HG03571 (cell line): ENCODE measurements at regions not wholly inside any gene's neighbourhood (a gene's known extent, or its start where the extent isn't known, plus 50 kb on each side); places are given as distances from the start of the nearest gene placed in this dataset.

Experiments
- ATAC-seq: cut with Tn5 transposase; IDR thresholded peaks from one replicate; pipeline ENCODE4 v1.9.1; 2021; ENCODE audit not compliant: unreplicated experiment

DNA sequence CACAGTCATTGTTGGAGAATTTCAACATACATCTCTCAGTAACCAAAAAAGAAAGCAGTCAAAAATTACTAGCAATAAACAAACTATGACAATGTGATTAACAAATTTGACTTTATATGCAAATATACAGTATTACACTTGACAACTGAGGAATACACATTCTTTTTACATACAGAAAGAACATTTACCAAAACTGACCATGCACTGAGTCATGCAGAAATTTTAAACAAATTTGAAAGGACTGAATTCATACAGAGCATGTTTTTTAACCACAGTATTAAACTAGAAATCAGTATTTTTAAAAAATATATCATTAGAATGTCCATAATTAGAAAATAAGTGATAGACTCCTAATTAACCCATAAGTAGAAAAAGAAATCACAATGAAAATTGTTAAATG, 420.1 kb downstream of the TBC1D4 start:
- ATAC-seq, result no peak

DNA sequence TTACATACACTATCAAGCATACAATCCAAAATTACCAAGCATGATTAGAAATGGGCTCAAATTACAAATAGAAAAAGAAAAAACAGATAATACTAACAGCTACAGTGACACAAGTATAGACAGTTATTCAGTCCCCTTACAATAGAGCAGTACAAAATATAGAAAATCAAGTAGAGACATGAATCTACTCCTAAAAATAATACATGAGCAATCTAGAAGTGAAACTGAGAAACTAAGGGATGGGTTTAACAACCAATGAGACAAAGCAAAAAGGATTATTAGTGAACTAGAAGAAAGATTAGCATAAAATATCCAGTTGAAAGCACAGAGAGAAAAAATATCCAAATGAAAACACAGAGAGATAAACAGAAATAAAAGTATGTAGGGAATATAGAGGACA, 426.7 kb downstream of the TBC1D4 start:
- no peak for ATAC-seq

DNA sequence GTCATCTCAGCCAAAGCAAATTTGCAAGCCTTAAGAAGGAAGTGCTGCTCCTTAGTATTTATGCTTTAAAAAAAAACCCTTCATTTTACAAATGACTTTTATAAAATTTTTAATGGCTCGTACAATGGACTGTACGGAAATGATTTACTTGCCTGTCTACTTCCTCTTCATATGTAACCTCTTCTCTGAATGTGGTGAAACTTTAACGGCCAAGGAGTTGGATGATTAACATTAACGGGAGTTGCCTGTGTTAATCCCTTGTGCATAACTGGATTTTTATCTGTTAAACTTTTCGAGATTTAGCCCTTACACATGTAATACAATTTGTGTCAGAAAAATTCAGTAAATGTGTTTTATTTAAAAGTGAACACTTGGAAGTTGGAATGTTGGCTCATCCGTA, 429.4 kb downstream of the TBC1D4 start:
- ATAC-seq, result no peak

DNA sequence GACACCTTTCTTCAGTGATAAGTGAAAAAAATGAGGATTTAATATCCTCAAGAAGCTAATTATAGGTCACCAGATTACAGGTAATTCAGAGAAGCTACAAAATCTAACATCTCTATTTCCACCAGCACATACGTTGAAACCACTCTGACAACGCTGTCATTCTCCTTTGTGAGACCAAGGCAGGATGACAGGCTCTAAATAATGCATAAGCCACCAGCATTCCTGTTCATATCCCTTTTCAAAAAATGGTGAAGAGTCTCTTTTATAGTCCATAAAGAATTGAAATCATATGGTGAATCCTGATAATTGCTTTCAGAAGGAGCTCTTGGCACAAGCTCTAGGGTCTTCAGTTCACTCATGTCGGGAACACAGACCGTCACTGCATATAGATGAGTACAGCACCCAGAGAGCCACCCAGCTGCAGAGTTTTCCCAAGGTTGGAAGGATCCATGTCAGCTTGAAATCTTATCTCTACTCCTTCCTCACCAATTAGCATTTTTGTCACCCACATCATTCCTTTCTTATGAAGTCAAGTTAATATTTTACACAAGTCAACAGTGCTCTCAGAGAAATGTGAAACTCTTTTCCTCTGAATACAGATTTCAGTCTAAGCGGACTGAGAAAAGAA, 431.4 kb downstream of the TBC1D4 start:
- no peak for ATAC-seq

DNA sequence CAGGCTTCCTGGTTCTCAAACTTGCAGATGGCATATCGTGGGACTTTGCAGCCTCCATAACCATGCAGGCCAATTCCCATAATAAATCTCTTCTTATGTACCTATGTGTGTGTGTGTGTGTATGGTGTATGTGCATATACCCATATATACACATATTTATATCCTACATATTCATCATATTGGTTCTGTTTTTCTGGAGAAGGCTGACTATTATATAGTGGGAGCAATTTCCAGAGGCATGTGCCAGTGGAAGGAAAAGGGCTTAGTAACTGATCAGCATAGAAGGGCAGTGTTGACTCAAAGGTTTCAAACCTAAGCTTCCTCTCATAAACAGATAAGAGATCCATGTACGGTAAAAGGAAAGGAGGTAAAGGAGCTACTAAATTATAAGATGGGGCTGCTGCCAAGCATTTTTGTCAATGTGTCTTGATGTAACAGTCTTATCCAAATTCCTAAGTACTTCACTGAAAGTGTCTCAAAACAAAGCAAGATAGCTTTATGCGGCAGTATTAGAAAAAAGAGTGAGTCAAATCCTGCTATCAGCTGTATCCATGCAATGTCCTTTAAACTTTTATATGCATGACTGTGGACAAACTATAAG, 432.1 kb downstream of the TBC1D4 start:
- no peak for ATAC-seq

DNA sequence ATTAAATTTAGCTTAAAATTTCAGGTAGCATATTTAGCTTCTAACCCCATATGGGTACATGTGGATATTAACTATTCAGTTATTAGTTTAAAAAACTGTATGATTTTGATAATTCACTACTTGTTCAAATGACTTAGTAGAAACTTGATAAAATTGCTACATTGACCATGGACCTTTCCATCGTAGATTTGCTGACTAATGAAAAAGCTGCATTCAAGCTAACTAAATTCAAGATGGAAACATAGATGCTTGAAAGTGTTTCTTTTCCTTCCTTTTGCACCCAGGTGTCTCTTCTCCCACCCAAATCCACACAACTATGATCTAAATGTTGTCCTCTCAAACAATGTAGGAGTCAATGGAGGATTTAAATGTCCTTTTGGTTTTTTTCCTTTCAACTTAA, 439.2 kb downstream of the TBC1D4 start:
- ATAC-seq, result no peak

DNA sequence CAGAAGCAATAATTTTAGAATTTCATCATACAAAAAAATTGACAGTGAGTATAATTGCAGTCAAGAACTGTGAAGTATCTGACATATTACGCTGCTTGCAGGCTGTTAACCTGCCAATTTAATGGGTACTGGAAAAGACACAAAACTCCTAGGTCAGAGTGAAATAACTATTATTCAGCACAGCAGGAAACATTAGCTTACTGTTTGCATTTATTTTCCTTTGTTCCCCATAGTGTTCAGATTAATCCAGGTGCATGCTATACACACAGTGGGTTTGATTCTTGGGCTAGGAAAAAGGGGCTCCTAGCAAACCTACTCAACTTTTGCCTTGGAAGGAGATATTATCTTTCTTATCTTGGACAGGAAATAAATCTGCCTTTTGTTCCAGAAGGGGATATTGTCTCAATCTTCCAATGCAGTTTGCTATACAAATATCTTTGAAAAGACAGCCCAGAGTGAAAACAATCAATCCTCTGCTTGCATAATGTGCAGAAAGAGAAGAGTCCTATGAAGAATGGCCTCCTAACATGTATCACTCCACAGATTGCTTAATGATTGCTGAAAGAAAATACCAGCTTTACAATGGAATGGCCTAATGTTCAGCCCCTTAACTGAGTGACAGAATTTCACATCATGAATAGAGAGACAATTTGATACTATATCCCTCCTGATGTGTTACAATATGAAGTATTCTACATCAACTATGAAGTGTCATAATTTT, 443.4 kb downstream of the TBC1D4 start:
- ATAC-seq, result no peak

DNA sequence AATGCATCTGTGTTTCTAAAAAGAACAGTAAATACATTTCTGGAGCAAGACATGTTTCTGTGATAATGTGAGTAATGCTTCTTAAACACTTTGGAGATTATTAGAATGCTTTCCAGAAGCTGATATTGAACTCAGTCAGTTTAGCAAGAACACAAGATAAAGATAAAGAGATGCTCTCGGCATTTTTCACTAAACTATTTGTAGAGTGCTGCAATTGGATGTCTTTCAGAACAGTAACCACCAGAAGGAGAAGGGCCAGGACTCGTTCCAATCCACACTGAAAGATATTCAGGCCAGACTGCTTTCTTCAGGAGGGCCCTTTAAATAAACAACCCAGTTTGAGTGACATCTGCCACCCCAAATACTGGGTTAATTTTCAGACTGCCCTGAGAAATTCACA, 456.0 kb downstream of the TBC1D4 start:
- ATAC-seq, result no peak

DNA sequence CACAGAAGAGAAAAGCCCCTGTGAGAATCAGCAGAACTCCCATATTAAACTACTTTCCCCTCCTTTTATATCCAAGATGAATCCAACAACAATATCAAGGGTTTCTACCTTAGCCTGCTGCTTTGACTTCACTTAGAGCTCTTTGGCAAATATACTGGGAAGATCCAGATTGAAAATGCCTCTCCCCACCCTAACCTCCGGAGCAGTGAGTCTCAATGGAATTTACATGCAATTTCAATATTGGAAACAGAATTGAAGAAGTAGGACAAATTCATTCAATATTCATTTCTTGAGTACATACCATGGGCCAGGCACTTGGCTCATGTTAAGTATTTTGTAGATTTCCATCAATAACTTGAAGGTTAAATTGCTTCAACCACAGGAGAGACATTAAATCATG, 457.4 kb downstream of the TBC1D4 start:
- no peak for ATAC-seq

DNA sequence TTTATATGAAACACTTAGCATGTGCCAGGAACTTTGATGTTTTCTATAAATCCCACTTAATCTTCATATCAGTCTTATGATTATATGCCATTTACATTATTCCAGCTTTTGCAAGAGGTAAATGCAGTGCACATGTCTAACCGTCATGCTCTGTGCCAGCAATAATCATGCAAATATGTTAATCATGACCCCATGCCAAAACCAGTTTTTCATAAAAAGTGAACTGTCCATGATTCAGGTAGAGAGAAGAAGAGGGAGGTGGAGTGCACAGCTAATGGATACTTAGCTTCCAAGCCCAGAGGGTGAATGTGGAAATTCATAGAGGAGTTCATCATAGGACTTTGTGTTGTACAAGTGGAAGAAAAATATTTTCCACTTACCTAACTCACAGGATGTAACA, 458.4 kb downstream of the TBC1D4 start:
- ATAC-seq, result no peak

DNA sequence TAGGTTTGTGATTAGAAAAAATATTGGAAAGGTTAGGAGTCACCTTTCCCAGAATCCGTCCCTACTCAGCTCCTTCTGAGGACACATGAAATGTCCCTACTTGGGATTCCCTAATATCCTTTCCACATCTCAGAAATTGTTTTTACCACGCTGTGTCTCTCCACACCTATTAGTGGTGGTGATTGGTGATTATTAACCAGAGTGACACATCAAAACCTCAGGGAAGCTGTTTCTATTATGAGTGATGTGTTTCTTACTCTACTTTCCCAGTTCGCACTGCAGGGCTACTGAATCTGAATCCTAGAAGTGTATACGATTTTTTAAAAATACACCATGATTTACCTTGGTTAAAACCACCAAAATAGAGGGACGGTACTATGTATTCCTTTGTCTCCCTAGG, 460.8 kb downstream of the TBC1D4 start:
- ATAC-seq, result no peak

DNA sequence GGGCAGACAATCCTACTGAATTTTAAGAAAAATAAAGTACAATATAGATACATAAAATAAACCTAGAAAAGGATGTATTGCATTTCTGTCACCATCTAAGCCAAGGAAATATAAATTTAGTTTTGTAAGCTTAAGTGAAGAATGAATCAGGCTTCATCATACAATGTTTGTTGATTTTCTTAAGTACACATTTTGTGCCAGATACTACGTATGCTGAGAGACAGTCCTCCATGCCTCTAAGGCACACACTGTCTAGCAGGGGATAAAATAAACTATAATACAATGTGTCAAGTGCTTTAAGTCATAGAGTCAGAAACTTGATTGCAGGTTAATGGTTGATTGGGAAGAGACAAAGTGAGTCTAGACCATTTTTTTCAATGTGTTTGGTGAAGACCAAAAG, 465.7 kb downstream of the TBC1D4 start:
- no peak for ATAC-seq

DNA sequence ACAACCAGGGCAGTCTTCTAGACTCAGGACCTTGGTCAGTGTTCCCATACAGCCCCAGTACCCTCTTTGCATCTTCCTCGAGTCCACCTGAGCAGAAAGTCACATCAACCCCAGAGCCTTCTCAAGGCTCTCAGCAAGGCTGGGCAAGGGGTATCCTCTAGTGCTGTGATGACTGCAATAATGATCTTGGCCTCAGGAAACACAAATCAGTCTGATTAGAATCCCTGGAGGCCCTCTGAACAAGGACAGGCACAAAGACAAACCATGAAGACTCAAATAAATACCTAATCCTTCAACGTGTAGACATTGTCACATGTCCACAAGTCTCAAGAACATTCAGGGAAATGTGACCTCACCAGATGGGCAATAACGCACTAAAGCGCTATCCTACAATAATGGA, 468.2 kb downstream of the TBC1D4 start:
- no peak for ATAC-seq

DNA sequence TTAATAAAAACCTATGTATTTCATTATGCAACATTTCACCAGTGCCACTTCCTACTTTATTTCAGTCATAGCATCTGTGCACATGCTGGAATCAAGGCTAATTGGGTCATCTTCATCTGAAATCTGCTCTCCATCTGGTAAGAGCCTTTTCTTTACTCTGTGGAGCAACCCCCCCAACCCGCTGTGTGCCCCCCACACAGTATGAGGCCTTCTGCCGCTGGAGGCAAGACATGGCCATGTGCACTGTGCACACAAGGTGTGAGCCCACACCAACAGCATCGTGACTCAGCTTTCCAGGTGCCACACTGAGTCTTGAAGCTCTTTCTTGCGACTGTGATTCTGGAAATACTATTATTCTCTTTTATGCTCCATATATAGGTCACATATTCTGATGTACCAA, 471.0 kb downstream of the TBC1D4 start:
- no peak for ATAC-seq

DNA sequence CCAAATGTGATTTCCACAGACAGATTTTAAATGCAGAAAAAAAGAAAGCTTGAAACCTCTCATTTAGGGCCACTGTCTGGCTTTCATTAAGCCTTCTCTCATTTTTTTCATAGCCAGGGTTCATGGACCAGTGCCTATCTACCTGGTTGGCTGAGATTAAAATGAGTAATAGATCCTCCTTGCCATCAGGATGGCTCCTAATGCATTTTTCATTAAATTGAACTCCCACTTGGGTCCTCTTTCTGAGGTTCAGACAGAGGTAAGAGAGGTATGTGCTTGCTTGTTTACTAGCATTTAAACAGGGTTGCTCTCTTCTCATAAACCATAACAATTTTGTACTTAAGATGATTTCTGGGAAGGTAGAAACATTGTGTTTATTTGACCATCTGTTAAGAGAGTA, 473.0 kb downstream of the TBC1D4 start:
- no peak for ATAC-seq

DNA sequence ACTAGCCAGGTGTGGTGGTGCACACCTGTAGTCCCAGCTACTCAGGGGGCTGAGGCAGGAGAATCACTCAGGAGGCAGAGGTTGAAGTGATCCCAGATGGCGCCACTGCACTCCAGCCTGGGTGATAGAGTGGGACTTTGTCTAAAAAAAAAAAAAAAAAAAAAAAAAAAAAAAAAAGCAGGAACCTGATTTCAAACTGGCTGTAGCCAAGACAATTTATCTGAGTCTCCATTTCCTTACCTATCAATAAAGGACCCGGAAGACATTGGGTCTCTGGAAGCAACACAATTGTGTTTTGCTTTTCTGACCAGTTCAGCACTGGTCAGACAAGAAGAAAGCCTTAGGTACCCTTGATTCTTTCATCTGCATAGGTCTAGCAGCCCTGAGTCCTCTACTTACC, 491.0 kb downstream of the TBC1D4 start:
- ATAC-seq, result no peak

DNA sequence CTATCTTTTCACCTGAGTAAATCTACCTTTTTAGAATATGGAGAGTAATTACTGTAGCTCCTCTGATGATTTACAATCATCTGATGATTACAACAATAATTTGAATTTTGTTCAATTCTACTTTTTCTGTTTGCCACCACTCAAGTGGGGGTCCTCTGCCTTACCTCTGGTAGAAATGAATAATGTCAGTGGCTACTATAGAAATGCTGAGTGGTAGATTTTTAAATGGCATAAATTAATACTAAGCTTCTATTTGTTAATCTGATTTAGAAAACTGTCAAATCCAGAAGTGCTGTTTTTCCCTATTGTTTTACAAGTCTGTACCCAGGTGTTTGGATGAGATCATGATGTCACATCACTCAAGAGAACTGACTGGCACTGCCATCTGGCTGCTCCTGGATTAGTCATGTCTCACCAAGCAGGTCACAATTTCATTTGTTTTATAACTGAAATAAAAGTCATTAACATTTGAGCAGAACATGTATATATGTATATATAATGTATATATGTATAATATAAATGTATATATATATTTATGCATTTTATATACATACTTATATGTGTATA, 494.8 kb downstream of the TBC1D4 start:
- ATAC-seq, result no peak

DNA sequence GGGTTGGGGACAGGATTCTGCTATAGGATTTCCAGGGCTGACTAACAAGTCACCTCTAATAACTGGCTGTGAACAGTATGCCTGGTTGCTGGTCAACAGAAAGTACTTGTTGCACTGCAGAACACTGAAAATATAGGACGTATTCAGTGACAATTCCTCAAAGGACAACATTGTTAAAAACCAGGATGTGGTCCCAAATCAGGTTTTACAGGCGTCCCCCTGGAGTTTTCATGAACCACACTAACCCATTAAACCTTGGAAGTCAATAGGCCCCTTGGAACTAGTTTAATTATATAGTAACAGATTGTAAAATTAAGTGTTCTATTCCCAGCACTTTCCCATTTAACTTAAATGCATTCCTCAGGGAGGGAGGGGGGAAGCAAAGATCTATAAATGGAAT, 495.4 kb downstream of the TBC1D4 start:
- no peak for ATAC-seq

DNA sequence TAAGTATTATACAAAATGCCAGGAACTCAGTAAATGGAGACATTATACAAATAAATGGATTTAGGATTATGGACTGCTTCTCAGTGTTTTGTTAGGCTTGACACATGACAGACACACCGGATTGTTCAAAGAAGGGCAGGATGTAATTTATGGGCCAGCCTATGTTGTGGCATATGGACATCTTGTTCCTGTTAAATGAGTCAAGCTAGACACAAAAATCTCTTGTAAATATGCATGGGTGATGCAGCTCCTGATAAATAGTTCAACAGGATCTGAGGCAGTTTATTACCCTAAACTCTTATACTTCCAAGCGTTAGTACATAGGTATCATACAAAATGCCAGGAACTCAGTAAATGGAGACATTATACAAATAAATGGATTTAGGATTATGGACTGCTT, 502.3 kb downstream of the TBC1D4 start:
- no peak for ATAC-seq

DNA sequence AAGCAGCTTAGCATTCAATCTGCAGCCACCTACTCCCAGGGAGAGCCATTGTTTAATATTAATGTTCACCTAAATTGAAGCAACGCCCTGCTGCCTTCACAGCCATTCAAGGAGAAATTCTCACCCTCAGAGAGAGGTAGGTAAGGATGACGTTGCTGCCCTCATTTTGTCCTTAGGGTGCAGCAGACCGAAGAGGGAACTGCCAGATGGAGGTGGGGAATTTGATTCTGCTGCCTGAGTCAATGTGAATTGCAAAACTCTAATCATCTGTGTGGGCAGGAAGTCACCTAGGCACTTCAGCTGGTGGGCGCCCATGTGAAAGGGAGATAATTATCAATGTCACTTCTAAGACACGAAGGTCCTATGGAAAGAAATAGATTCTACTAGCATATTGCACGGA, 503.4 kb downstream of the TBC1D4 start:
- no peak for ATAC-seq

DNA sequence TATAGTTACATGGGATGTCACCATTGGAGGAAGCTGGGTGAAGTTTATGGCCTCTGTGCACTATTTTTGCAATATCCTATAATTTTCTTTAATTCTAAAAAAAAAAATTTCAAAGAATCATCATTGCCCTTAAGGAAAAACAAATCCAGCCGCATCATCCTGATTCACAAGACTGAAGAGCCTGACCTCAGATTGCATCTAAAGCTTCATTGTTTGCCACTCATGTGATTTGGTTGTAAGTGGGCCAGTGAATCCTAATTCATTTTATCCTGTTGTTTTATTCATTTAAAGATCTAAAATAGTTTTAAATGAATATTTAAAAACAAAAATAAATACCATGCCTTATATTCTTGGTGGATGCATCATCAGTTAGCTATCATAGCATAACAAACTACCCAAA, 504.5 kb downstream of the TBC1D4 start:
- ATAC-seq, result no peak

DNA sequence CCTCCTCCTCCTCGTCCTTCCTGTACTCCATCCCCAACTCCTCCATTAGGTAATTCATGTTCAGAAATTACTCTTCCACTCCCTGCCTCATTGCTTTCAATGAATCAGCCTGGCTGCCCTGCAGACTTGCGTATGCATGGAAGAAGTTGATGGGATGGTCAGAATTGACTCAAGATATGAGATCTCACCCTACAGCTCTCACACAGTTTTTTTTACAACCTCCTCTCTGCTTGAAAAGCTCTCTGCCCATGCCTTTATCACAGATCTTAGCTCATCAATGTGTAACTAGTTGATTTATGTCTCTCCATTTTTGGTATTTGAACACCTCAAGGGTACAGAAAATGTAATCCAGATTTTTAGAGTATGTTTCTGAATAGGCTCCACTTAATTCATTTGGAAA, 506.9 kb downstream of the TBC1D4 start:
- no peak for ATAC-seq
